Endothelial cell of umbilical vein (primary cell): ENCODE measurements at regions not wholly inside any gene's neighbourhood (a gene's known extent, or its start where the extent isn't known, plus 50 kb on each side); places are given as distances from the start of the nearest gene placed in this dataset.

ENCODE experiments used
- BruUV-seq: library from RNA; stranded (reverse); fragments of 400-500 nt; replicated peaks from 2 replicates; lab custom pipeline; 2021; lab: Mats Ljungman, UMichigan
- CTCF ChIA-PET: fragments of 300-600, 350-600 bp; sonication (Branson Sonifier 250); formaldehyde crosslinking; loops from one replicate; lab custom pipeline; 2021; ENCODE audit warnings: antibody characterized with exemption, inconsistent platforms; lab: Charles Lee
- POLR2A ChIA-PET: fragments of 300-600, 350-600 bp; sonication (Branson Sonifier 250); formaldehyde crosslinking; loops from one replicate; lab custom pipeline; 2021; ENCODE audit warnings: antibody characterized with exemption, inconsistent platforms; lab: Charles Lee
- DNase-seq: peaks from one replicate; pipeline ENCODE4 v3.0.0-alpha.2; 2011; ENCODE audit warnings: low read depth, low spot score
- FAIRE-seq: peaks from 2 replicates; lab custom pipeline; 2011; peaks lifted over from hg19 to GRCh38; lab: Jason Lieb, UNC
- H2AFZ ChIP-seq: 2 replicates; pipeline ENCODE4 v1.6.0; 2012; ENCODE audit warnings: low read depth, low read length, control low read depth, inconsistent platforms
- H3K27ac ChIP-seq: 2 replicates; pipeline ENCODE4 v1.5.1; 2011; ENCODE audit warnings: low read depth, mild to moderate bottlenecking, control low read depth, low read length, moderate library complexity; ENCODE audit not compliant: insufficient read depth
- H3K27me3 ChIP-seq, 2 experiments: 2 replicates each; pipeline versions ENCODE4 v1.6.0 to v1.6.1; 2011; ENCODE audit warnings: low read length in 2 of 2, mixed read lengths in 1 of 2; ENCODE audit not compliant: control insufficient read depth in 2 of 2, insufficient read depth in 2 of 2
- H3K36me3 ChIP-seq, 2 experiments: 2 replicates in 1 of 2; 3 replicates in 1 of 2; pipeline ENCODE4 v1.5.1; 2011; ENCODE audit warnings: low read length in 2 of 2, mild to moderate bottlenecking in 1 of 2, moderate library complexity in 1 of 2; ENCODE audit not compliant: control insufficient read depth in 2 of 2, insufficient read depth in 2 of 2; ENCODE audit errors: extremely low read depth in 1 of 2
- H3K4me1 ChIP-seq: 3 replicates; pipeline ENCODE4 v1.5.1; 2011; ENCODE audit warnings: mild to moderate bottlenecking, low read length; ENCODE audit not compliant: control insufficient read depth, insufficient read depth; ENCODE audit errors: extremely low read depth
- H3K4me2 ChIP-seq: 2 replicates; pipeline ENCODE4 v1.6.1; 2011; ENCODE audit warnings: low read length, control low read depth, mixed read lengths; ENCODE audit not compliant: insufficient read depth
- H3K4me3 ChIP-seq, 3 experiments: fragments of 200-600 bp in 1 of 3; sonication (generic), shearing (Covaris generic) in 1 of 3; replicated peaks in 1 of 3; 2 replicates each; pipeline ENCODE4 v1.5.1; 2011 to 2016; ENCODE audit warnings: control low read depth in 3 of 3, low read length in 3 of 3, mild to moderate bottlenecking in 2 of 3, inconsistent platforms in 1 of 3, low read depth in 1 of 3, moderate library complexity in 1 of 3; ENCODE audit not compliant: insufficient read depth in 1 of 3
- H3K79me2 ChIP-seq: 2 replicates; pipeline ENCODE4 v1.6.0; 2012; ENCODE audit warnings: low read length, inconsistent platforms; ENCODE audit not compliant: control insufficient read depth, insufficient read depth
- H3K9ac ChIP-seq: replicated peaks from 2 replicates; pipeline ENCODE3; 2011; ENCODE audit warnings: low read length, control low read depth; ENCODE audit not compliant: insufficient read depth; ENCODE audit errors: extremely low read depth
- H3K9me1 ChIP-seq: replicated peaks from 3 replicates; pipeline ENCODE4 v1.6.0; 2011; ENCODE audit warnings: mild to moderate bottlenecking, low read length; ENCODE audit not compliant: control insufficient read depth, insufficient read depth; ENCODE audit errors: extremely low read depth
- H3K9me3 ChIP-seq: replicated peaks from 2 replicates; pipeline ENCODE4 v1.5.1; 2012; ENCODE audit warnings: low read length, inconsistent platforms; ENCODE audit not compliant: control insufficient read depth, insufficient read depth
- H4K20me1 ChIP-seq: replicated peaks from 2 replicates; pipeline ENCODE3; 2011; ENCODE audit warnings: mild to moderate bottlenecking, low read length; ENCODE audit not compliant: control insufficient read depth, insufficient read depth; ENCODE audit errors: extremely low read depth
- EZH2 ChIP-seq: IDR thresholded peaks from 2 replicates; pipeline ENCODE4 v1.6.1; 2012; ENCODE audit warnings: borderline replicate concordance, low read depth, mild to moderate bottlenecking, moderate library complexity, low read length, inconsistent platforms; ENCODE audit not compliant: severe bottlenecking
- FOS ChIP-seq: IDR thresholded peaks from 2 replicates; pipeline ENCODE4 v1.6.1; 2011; ENCODE audit warnings: mild to moderate bottlenecking, low read length, moderate library complexity, borderline replicate concordance; ENCODE audit not compliant: insufficient read depth
- GATA2 ChIP-seq: IDR thresholded peaks from 2 replicates; pipeline ENCODE4 v1.7.0; 2011; ENCODE audit warnings: low read depth, mild to moderate bottlenecking, moderate library complexity, mixed read lengths, low read length; ENCODE audit not compliant: insufficient read length, insufficient read depth
- JUN ChIP-seq: IDR thresholded peaks from 2 replicates; pipeline ENCODE4 v1.6.1; 2011; ENCODE audit warnings: borderline replicate concordance, low read depth; ENCODE audit not compliant: insufficient read length, insufficient read depth
- MYC ChIP-seq: IDR thresholded peaks from one replicate; pipeline ENCODE4 v1.6.1; 2011; ENCODE audit warnings: mild to moderate bottlenecking, low read depth, low read length
- POLR2A ChIP-seq: IDR thresholded peaks from 2 replicates; pipeline ENCODE4 v1.6.1; 2012; ENCODE audit warnings: low read depth, mild to moderate bottlenecking, control low read depth, low read length
- POLR2AphosphoS5 ChIP-seq: IDR thresholded peaks from 2 replicates; pipeline ENCODE4 v1.6.1; 2012; ENCODE audit warnings: low read depth, mild to moderate bottlenecking, control low read depth, low read length, moderate library complexity; ENCODE audit not compliant: insufficient read depth
- dilution Hi-C: fragments of 300-500 bp; cut with MboI; formaldehyde crosslinking; loops from one replicate; pipeline ENCODE4 v1.15.0; 2019; ENCODE audit warnings: low sequenced_read_pairs; ENCODE audit not compliant: extremely low pct_ligation_motif_present
- intact Hi-C: fragments of 100-400 bp; cut with micrococcal nuclease; formaldehyde crosslinking; loops from one replicate; pipeline ENCODE4 v1.10.0; 2022
- TF ChIP-seq, protein P1 (sequence below), 2 donors: IDR thresholded peaks; 1 replicate in 1 of 2; 2 replicates in 1 of 2; pipeline ENCODE4 v1.5.1; 2011; ENCODE audit warnings: low read length in 2 of 2, mild to moderate bottlenecking in 2 of 2, moderate library complexity in 2 of 2, control low read depth in 1 of 2, inconsistent platforms in 1 of 2, low read depth in 1 of 2; ENCODE audit not compliant: insufficient read depth in 1 of 2; ENCODE audit errors: extremely low read depth in 1 of 2
- TF ChIP-seq, protein P2 (sequence below): IDR thresholded peaks from 2 replicates; pipeline ENCODE4 v1.6.1; 2011; ENCODE audit not compliant: insufficient read depth, insufficient read length

DNA sequence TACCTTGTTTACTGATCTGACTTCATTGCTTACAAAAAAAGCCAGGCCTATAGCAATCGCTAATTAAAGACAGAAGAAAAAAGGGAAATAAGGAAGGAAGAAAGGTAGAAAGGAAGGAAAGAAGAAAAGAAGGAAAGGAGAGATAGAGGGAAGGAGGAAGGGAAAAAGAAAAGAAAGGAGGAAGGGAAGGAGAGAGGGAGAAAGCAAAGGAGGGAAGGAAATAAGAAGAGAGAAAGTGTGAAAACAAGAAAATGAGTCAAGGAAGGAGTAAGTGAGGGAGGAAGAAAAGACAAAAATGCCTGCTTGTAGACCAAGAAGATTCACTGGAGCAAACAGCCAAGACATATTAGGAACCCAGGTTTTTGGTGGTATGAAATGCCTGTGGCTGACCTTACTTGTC is 57.0 kb upstream of the MAGEB16 start:
- Histone ChIP-seq H3K27me3 (no peaks in the 10 kb centered on the region), H3K4me2 (no peak overlapping the region), H3K27ac (no peak overlapping the region), H3K4me1 (no peaks in the 10 kb centered on the region), H3K9me3 (no peaks in the 10 kb centered on the region), H3K4me3 (no peak overlapping the region), H2AFZ (no peak overlapping the region), H4K20me1 (no peaks in the 10 kb centered on the region), H3K36me3 (no peaks in the 10 kb centered on the region), H3K9me1 (no peaks in the 10 kb centered on the region), H3K9ac (no peak overlapping the region), H3K79me2 (no peaks in the 10 kb centered on the region)
- CTCF ChIA-PET, result no interaction called here
- dilution Hi-C loops (no loop called here), intact Hi-C loops (no loop called here)
- FAIRE-seq (no peak), DNase-seq (no peak)
- POLR2A ChIA-PET, result no interaction called here
- TF ChIP-seq JUN, result no peak
- TF ChIP-seq POLR2AphosphoS5, result no peak
- TF ChIP-seq, protein P1, sequence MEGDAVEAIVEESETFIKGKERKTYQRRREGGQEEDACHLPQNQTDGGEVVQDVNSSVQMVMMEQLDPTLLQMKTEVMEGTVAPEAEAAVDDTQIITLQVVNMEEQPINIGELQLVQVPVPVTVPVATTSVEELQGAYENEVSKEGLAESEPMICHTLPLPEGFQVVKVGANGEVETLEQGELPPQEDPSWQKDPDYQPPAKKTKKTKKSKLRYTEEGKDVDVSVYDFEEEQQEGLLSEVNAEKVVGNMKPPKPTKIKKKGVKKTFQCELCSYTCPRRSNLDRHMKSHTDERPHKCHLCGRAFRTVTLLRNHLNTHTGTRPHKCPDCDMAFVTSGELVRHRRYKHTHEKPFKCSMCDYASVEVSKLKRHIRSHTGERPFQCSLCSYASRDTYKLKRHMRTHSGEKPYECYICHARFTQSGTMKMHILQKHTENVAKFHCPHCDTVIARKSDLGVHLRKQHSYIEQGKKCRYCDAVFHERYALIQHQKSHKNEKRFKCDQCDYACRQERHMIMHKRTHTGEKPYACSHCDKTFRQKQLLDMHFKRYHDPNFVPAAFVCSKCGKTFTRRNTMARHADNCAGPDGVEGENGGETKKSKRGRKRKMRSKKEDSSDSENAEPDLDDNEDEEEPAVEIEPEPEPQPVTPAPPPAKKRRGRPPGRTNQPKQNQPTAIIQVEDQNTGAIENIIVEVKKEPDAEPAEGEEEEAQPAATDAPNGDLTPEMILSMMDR (IDR thresholded peaks at IDR 0.05; ENCODE audit: extremely low read depth in 1 of 2, insufficient read depth in 1 of 2, low read depth in 1 of 2, low read length in 2 of 2), result no peak
- TF ChIP-seq MYC, result no peak
- TF ChIP-seq EZH2, result no peak
- no peak for TF ChIP-seq GATA2
- BruUV-seq, result no TSS peak

DNA sequence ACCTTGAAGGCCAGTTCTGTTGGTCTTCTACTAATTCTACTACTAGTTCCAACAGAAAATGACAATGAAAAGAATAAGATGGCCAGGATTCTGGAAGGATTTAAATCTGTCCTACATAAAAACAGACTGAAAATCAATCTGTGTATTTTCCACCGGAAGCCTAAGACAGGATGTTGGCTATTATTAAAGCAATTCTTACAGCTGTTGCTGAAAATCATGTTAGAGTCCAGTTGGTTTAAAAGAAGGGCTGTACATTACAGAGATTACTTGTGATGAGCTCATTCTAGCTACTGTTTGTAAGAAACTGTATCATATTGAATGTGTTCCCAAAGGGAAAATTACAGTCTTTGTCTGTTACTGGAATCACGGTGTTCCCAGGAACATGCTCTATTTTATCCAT is 54.8 kb upstream of the MAGEB16 start:
- CTCF ChIA-PET, result no interaction called here
- no peak overlapping the region for H2AFZ ChIP-seq
- no peak overlapping the region for H3K27ac ChIP-seq
- dilution Hi-C loops (no loop called here), intact Hi-C loops (no loop called here)
- DNase-seq (no peak), FAIRE-seq (no peak)
- POLR2A ChIA-PET, result no interaction called here
- no peaks in the 10 kb centered on the region for H3K79me2 ChIP-seq
- no peaks in the 10 kb centered on the region for H3K36me3 ChIP-seq
- H3K27me3 ChIP-seq, result no peaks in the 10 kb centered on the region
- no peak overlapping the region for H3K9ac ChIP-seq
- no peak overlapping the region for H3K4me3 ChIP-seq
- no peaks in the 10 kb centered on the region for H3K4me1 ChIP-seq
- TF ChIP-seq, protein P2, sequence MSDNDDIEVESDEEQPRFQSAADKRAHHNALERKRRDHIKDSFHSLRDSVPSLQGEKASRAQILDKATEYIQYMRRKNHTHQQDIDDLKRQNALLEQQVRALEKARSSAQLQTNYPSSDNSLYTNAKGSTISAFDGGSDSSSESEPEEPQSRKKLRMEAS, result no peak
- TF ChIP-seq EZH2, result no peak
- TF ChIP-seq, protein P1 (IDR thresholded peaks at IDR 0.05; ENCODE audit: extremely low read depth in 1 of 2, insufficient read depth in 1 of 2, low read depth in 1 of 2, low read length in 2 of 2), result no peak
- TF ChIP-seq MYC, result no peak
- TF ChIP-seq POLR2AphosphoS5, result no peak
- TF ChIP-seq JUN, result no peak
- no peak for TF ChIP-seq FOS
- TF ChIP-seq GATA2, result no peak
- TF ChIP-seq POLR2A, result no peak
- no peaks in the 10 kb centered on the region for H3K9me3 ChIP-seq
- H4K20me1 ChIP-seq, result no peaks in the 10 kb centered on the region
- H3K9me1 ChIP-seq, result no peaks in the 10 kb centered on the region
- no TSS peak for BruUV-seq
- H3K4me2 ChIP-seq, result no peak overlapping the region
